ENCODE measurements at regions not wholly inside any gene's neighbourhood (a gene's known extent, or its start where the extent isn't known, plus 50 kb on each side); places are given as distances from the start of the nearest gene placed in this dataset.

GRCh38 chr16:86932130-86932982, 354.0 kb downstream of the FOXL1 start:
- Histone ChIP-seq H3K4me1 (ENCODE audit: control insufficient read depth, insufficient read depth, low read depth, low read length) (peaks cover 20% of the 10 kb centered on the region), H2BK5ac (ENCODE audit: low read depth, low read length, poor library complexity, severe bottlenecking) (no peak overlapping the region), H2BK120ac (ENCODE audit: low read depth, low read length) (no peak overlapping the region), H3K9me3 (ENCODE audit: control insufficient read depth, low read length) (no peaks in the 10 kb centered on the region), H2AK5ac (ENCODE audit: low read length, severe bottlenecking) (no peak overlapping the region), H3K27me3 (ENCODE audit: control insufficient read depth in 1 of 2, insufficient read depth in 1 of 2, low read length in 2 of 2) (peaks cover 0 to 62% of the 10 kb centered on the region in 2 experiments), H3K27ac (ENCODE audit: low read length, poor library complexity, severe bottlenecking) (no peak overlapping the region), H3K36me3 (ENCODE audit: control insufficient read depth in 1 of 2, insufficient read depth in 2 of 2, low read depth in 1 of 2, low read length in 2 of 2) (no peaks in the 10 kb centered on the region), H2BK15ac (ENCODE audit: low read depth, poor library complexity, severe bottlenecking) (no peak overlapping the region), H4K8ac (ENCODE audit: low read length) (no peak overlapping the region), H3K4me2 (ENCODE audit: low read length, poor library complexity, severe bottlenecking) (no peak overlapping the region), H2AFZ (ENCODE audit: low read depth, low read length) (no peak overlapping the region), H3K18ac (ENCODE audit: low read depth in 1 of 2, low read length in 2 of 2) (peak overlapping the region in 1 of 2 experiments; percentile 32), H3K79me1 (replicated peaks; ENCODE audit: low read length, poor library complexity, severe bottlenecking) (no peaks in the 10 kb centered on the region), H3K9ac (ENCODE audit: low read length) (peak overlapping the region; percentile 60), H2BK12ac (ENCODE audit: low read length in 2 of 2) (peak overlapping the region in 1 of 2 experiments; percentile 27), H3K14ac (ENCODE audit: low read length in 2 of 2) (peak overlapping the region in 1 of 2 experiments; percentile 66), H3K23ac (ENCODE audit: low read length in 2 of 2) (no peak overlapping the region), H3K4ac (ENCODE audit: low read depth in 1 of 2, low read length in 2 of 2) (no peak overlapping the region), H3K4me3 (ENCODE audit: insufficient read depth in 1 of 2, low read depth in 1 of 2, low read length in 2 of 2) (peak overlapping the region in 1 of 2 experiments; percentile 68), H4K91ac (ENCODE audit: low read length) (peak overlapping the region; percentile 20)
- DNase-seq = no peak
- WGBS = 95% methylated on average over 8 of the region's 8 CpGs

GRCh38 chr16:86934581-86935375, 356.4 kb downstream of the FOXL1 start:
- Histone ChIP-seq H4K8ac (ENCODE audit: low read length) (no peak overlapping the region), H3K4me2 (ENCODE audit: low read length, poor library complexity, severe bottlenecking) (no peak overlapping the region), H2BK5ac (ENCODE audit: low read depth, low read length, poor library complexity, severe bottlenecking) (no peak overlapping the region), H2BK120ac (ENCODE audit: low read depth, low read length) (peak overlapping the region; percentile 13), H3K79me1 (replicated peaks; ENCODE audit: low read length, poor library complexity, severe bottlenecking) (no peaks in the 10 kb centered on the region), H4K91ac (ENCODE audit: low read length) (no peak overlapping the region), H3K27me3 (ENCODE audit: control insufficient read depth in 1 of 2, insufficient read depth in 1 of 2, low read length in 2 of 2) (peaks cover 0 to 61% of the 10 kb centered on the region in 2 experiments), H2BK12ac (ENCODE audit: low read length in 2 of 2) (no peak overlapping the region), H3K23ac (ENCODE audit: low read length in 2 of 2) (no peak overlapping the region), H2AK5ac (ENCODE audit: low read length, severe bottlenecking) (no peak overlapping the region), H2AFZ (ENCODE audit: low read depth, low read length) (no peak overlapping the region), H3K36me3 (ENCODE audit: control insufficient read depth in 1 of 2, insufficient read depth in 2 of 2, low read depth in 1 of 2, low read length in 2 of 2) (peaks cover 0 to 4% of the 10 kb centered on the region in 2 experiments), H3K18ac (ENCODE audit: low read depth in 1 of 2, low read length in 2 of 2) (no peak overlapping the region), H2BK15ac (ENCODE audit: low read depth, poor library complexity, severe bottlenecking) (peak overlapping the region; percentile 46), H3K27ac (ENCODE audit: low read length, poor library complexity, severe bottlenecking) (no peak overlapping the region), H3K4me1 (ENCODE audit: control insufficient read depth, insufficient read depth, low read depth, low read length) (peaks cover 5% of the 10 kb centered on the region), H3K14ac (ENCODE audit: low read length in 2 of 2) (no peak overlapping the region), H3K4me3 (ENCODE audit: insufficient read depth in 1 of 2, low read depth in 1 of 2, low read length in 2 of 2) (no peak overlapping the region), H3K9me3 (ENCODE audit: control insufficient read depth, low read length) (peaks cover 6% of the 10 kb centered on the region), H3K9ac (ENCODE audit: low read length) (no peak overlapping the region), H3K4ac (ENCODE audit: low read depth in 1 of 2, low read length in 2 of 2) (no peak overlapping the region)
- 83% methylated on average over 27 of the region's 27 CpGs for WGBS
- no peak for DNase-seq

GRCh38 chr16:86939609-86940008, 361.3 kb downstream of the FOXL1 start:
- WGBS = 100% methylated on average over 1 of the region's 2 CpGs
- Histone ChIP-seq H3K9ac (ENCODE audit: low read length) (no peak overlapping the region), H2BK12ac (ENCODE audit: low read length in 2 of 2) (no peak overlapping the region), H3K23ac (ENCODE audit: low read length in 2 of 2) (no peak overlapping the region), H2BK15ac (ENCODE audit: low read depth, poor library complexity, severe bottlenecking) (no peak overlapping the region), H2AK5ac (ENCODE audit: low read length, severe bottlenecking) (no peak overlapping the region), H3K4ac (ENCODE audit: low read depth in 1 of 2, low read length in 2 of 2) (no peak overlapping the region), H4K91ac (ENCODE audit: low read length) (no peak overlapping the region), H3K9me3 (ENCODE audit: control insufficient read depth, low read length) (peaks cover 19% of the 10 kb centered on the region), H3K18ac (ENCODE audit: low read depth in 1 of 2, low read length in 2 of 2) (no peak overlapping the region), H3K27ac (ENCODE audit: low read length, poor library complexity, severe bottlenecking) (no peak overlapping the region), H3K4me2 (ENCODE audit: low read length, poor library complexity, severe bottlenecking) (no peak overlapping the region), H3K36me3 (ENCODE audit: control insufficient read depth in 1 of 2, insufficient read depth in 2 of 2, low read depth in 1 of 2, low read length in 2 of 2) (peaks cover 0 to 4% of the 10 kb centered on the region in 2 experiments), H3K79me1 (replicated peaks; ENCODE audit: low read length, poor library complexity, severe bottlenecking) (no peaks in the 10 kb centered on the region), H2BK5ac (ENCODE audit: low read depth, low read length, poor library complexity, severe bottlenecking) (no peak overlapping the region), H2BK120ac (ENCODE audit: low read depth, low read length) (no peak overlapping the region), H3K27me3 (ENCODE audit: control insufficient read depth in 1 of 2, insufficient read depth in 1 of 2, low read length in 2 of 2) (peaks cover 0 to 45% of the 10 kb centered on the region in 2 experiments), H3K14ac (ENCODE audit: low read length in 2 of 2) (no peak overlapping the region), H3K4me1 (ENCODE audit: control insufficient read depth, insufficient read depth, low read depth, low read length) (peaks cover 10% of the 10 kb centered on the region), H2AFZ (ENCODE audit: low read depth, low read length) (no peak overlapping the region), H4K8ac (ENCODE audit: low read length) (no peak overlapping the region), H3K4me3 (ENCODE audit: insufficient read depth in 1 of 2, low read depth in 1 of 2, low read length in 2 of 2) (no peak overlapping the region)
- no peak for DNase-seq

GRCh38 chr16:86941731-86942130, 363.4 kb downstream of the FOXL1 start:
- H2BK120ac ChIP-seq (ENCODE audit: low read depth, low read length) = no peak overlapping the region
- H3K4me3 ChIP-seq (ENCODE audit: insufficient read depth in 1 of 2, low read depth in 1 of 2, low read length in 2 of 2) = no peak overlapping the region
- no peak overlapping the region for H3K4ac ChIP-seq (ENCODE audit: low read depth in 1 of 2, low read length in 2 of 2)
- 94% methylated on average over 6 of the region's 6 CpGs for WGBS
- H3K36me3 ChIP-seq (ENCODE audit: control insufficient read depth in 1 of 2, insufficient read depth in 2 of 2, low read depth in 1 of 2, low read length in 2 of 2) = peaks cover 0 to 7% of the 10 kb centered on the region in 2 experiments
- no peak overlapping the region for H3K23ac ChIP-seq (ENCODE audit: low read length in 2 of 2)
- no peak overlapping the region for H2BK5ac ChIP-seq (ENCODE audit: low read depth, low read length, poor library complexity, severe bottlenecking)
- H3K14ac ChIP-seq (ENCODE audit: low read length in 2 of 2) = no peak overlapping the region
- H3K18ac ChIP-seq (ENCODE audit: low read depth in 1 of 2, low read length in 2 of 2) = peak overlapping the region in 1 of 2 experiments; percentile 21
- H3K79me1 ChIP-seq (replicated peaks; ENCODE audit: low read length, poor library complexity, severe bottlenecking) = no peaks in the 10 kb centered on the region
- H3K9me3 ChIP-seq (ENCODE audit: control insufficient read depth, low read length) = peaks cover 19% of the 10 kb centered on the region
- H2AK5ac ChIP-seq (ENCODE audit: low read length, severe bottlenecking) = peak overlapping the region; percentile 12
- H3K4me1 ChIP-seq (ENCODE audit: control insufficient read depth, insufficient read depth, low read depth, low read length) = peaks cover 16% of the 10 kb centered on the region
- H4K8ac ChIP-seq (ENCODE audit: low read length) = no peak overlapping the region
- no peak overlapping the region for H3K9ac ChIP-seq (ENCODE audit: low read length)
- H3K27me3 ChIP-seq (ENCODE audit: control insufficient read depth in 1 of 2, insufficient read depth in 1 of 2, low read length in 2 of 2) = peaks cover 0 to 26% of the 10 kb centered on the region in 2 experiments
- no peak overlapping the region for H2BK15ac ChIP-seq (ENCODE audit: low read depth, poor library complexity, severe bottlenecking)
- H4K91ac ChIP-seq (ENCODE audit: low read length) = no peak overlapping the region
- H3K4me2 ChIP-seq (ENCODE audit: low read length, poor library complexity, severe bottlenecking) = no peak overlapping the region
- no peak overlapping the region for H2AFZ ChIP-seq (ENCODE audit: low read depth, low read length)
- H3K27ac ChIP-seq (ENCODE audit: low read length, poor library complexity, severe bottlenecking) = no peak overlapping the region
- DNase-seq = no peak
- H2BK12ac ChIP-seq (ENCODE audit: low read length in 2 of 2) = no peak overlapping the region

Data from mesenchymal stem cell (in vitro differentiated cells and primary cell).